ENCODE measurements at regions not wholly inside any gene's neighbourhood (a gene's known extent, or its start where the extent isn't known, plus 50 kb on each side); places are given as distances from the start of the nearest gene placed in this dataset.
"Not testable (repeated sequence)": the region's sequence is repeated elsewhere in the genome, so short reads cannot be mapped to it uniquely, and the experiment has no call there.

DNA sequence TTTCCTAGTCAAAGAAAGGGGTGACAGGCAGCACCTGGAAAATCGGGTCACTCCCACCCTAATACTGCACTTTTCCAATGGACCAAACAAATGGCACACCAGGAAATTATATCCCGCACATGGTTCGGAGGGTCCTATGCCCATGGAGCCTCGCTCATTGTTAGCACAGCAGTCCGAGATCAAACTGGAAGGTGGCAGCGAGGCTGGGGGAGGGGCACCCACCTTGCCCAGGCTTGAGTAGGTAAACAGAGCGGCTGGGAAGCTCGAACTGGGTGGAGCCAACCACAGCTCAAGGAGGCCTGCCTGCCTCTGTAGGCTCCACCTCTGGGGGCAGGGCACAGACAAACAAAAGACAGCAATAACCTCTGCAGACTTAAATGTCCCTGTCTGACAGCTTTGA, 539.2 kb upstream of the ST8SIA4 start:
- H3K9ac ChIP-seq (ENCODE audit: low read length); H2AFZ ChIP-seq (ENCODE audit: low read depth, low read length); H3K9me2 ChIP-seq (ENCODE audit: insufficient read depth, low read length); H3K79me2 ChIP-seq (replicated peaks; ENCODE audit: insufficient read depth, low read length); H3K9me3 ChIP-seq (ENCODE audit: low read length); H4K20me1 ChIP-seq (ENCODE audit: insufficient read depth); H3K27ac ChIP-seq (ENCODE audit: low read length); H3K4me3 ChIP-seq (ENCODE audit: low read length); H3F3A ChIP-seq (ENCODE audit: insufficient read depth, low read length, poor library complexity, severe bottlenecking); H3K27me3 ChIP-seq (ENCODE audit: insufficient read depth, low read depth, low read length); H3K4me2 ChIP-seq (ENCODE audit: low read length); H3K36me3 ChIP-seq (ENCODE audit: insufficient read depth, low read length): not testable (repeated sequence)

GRCh38 chr5:101440173-101440572, 537.1 kb upstream of the ST8SIA4 start:
- Histone ChIP-seq H4K20me1 (ENCODE audit: insufficient read depth) (no peaks in the 10 kb centered on the region), H3K9me3 (ENCODE audit: low read length) (no peaks in the 10 kb centered on the region), H3K4me3 (ENCODE audit: low read length) (no peak overlapping the region), H3K27ac (ENCODE audit: low read length) (no peak overlapping the region), H3K79me2 (replicated peaks; ENCODE audit: insufficient read depth, low read length) (no peaks in the 10 kb centered on the region), H3K36me3 (ENCODE audit: insufficient read depth, low read length) (no peaks in the 10 kb centered on the region), H3K9ac (ENCODE audit: low read length) (no peak overlapping the region), H2AFZ (ENCODE audit: low read depth, low read length) (no peak overlapping the region), H3K27me3 (ENCODE audit: insufficient read depth, low read depth, low read length) (no peaks in the 10 kb centered on the region), H3K4me2 (ENCODE audit: low read length) (no peak overlapping the region), H3K9me2 (ENCODE audit: insufficient read depth, low read length) (no peaks in the 10 kb centered on the region), H3F3A (ENCODE audit: insufficient read depth, low read length, poor library complexity, severe bottlenecking) (no peaks in the 10 kb centered on the region)
- TF ChIP-seq RAD21 (conservative IDR thresholded peaks at IDR 0.05), result no peak
- TF ChIP-seq EZH2 (IDR thresholded peaks at IDR 0.05; ENCODE audit: borderline replicate concordance, insufficient read depth, low read length, poor library complexity, severe bottlenecking), result no peak
- no peak for TF ChIP-seq MXI1 (conservative IDR thresholded peaks at IDR 0.05; ENCODE audit: poor library complexity, severe bottlenecking)
- TF ChIP-seq POLR2AphosphoS5 (IDR thresholded peaks at IDR 0.05), result no peak
- no peak for TF ChIP-seq TAF1 (IDR thresholded peaks at IDR 0.05; ENCODE audit: low read depth)
- TF ChIP-seq CTCF (IDR thresholded peaks at IDR 0.05; ENCODE audit: poor library complexity, severe bottlenecking), result no peak
- no peak for TF ChIP-seq SMC3 (conservative IDR thresholded peaks at IDR 0.05; ENCODE audit: poor library complexity)
- TF ChIP-seq EP300 (conservative IDR thresholded peaks at IDR 0.05; ENCODE audit: poor library complexity, severe bottlenecking), result no peak
- TF ChIP-seq, protein P1, sequence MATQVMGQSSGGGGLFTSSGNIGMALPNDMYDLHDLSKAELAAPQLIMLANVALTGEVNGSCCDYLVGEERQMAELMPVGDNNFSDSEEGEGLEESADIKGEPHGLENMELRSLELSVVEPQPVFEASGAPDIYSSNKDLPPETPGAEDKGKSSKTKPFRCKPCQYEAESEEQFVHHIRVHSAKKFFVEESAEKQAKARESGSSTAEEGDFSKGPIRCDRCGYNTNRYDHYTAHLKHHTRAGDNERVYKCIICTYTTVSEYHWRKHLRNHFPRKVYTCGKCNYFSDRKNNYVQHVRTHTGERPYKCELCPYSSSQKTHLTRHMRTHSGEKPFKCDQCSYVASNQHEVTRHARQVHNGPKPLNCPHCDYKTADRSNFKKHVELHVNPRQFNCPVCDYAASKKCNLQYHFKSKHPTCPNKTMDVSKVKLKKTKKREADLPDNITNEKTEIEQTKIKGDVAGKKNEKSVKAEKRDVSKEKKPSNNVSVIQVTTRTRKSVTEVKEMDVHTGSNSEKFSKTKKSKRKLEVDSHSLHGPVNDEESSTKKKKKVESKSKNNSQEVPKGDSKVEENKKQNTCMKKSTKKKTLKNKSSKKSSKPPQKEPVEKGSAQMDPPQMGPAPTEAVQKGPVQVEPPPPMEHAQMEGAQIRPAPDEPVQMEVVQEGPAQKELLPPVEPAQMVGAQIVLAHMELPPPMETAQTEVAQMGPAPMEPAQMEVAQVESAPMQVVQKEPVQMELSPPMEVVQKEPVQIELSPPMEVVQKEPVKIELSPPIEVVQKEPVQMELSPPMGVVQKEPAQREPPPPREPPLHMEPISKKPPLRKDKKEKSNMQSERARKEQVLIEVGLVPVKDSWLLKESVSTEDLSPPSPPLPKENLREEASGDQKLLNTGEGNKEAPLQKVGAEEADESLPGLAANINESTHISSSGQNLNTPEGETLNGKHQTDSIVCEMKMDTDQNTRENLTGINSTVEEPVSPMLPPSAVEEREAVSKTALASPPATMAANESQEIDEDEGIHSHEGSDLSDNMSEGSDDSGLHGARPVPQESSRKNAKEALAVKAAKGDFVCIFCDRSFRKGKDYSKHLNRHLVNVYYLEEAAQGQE (IDR thresholded peaks at IDR 0.05; ENCODE audit: borderline replicate concordance), result no peak

- no peak overlapping the region for H3K9ac ChIP-seq (ENCODE audit: low read length)
- H3K27ac ChIP-seq (ENCODE audit: low read length), result no peak overlapping the region
- H3K36me3 ChIP-seq (ENCODE audit: insufficient read depth, low read length), result no peaks in the 10 kb centered on the region
- no peaks in the 10 kb centered on the region for H3K9me3 ChIP-seq (ENCODE audit: low read length)
- H2AFZ ChIP-seq (ENCODE audit: low read depth, low read length), result no peak overlapping the region
- H3F3A ChIP-seq (ENCODE audit: insufficient read depth, low read length, poor library complexity, severe bottlenecking), result no peaks in the 10 kb centered on the region
- H4K20me1 ChIP-seq (ENCODE audit: insufficient read depth), result no peaks in the 10 kb centered on the region
- TF ChIP-seq, protein P1 (IDR thresholded peaks at IDR 0.05; ENCODE audit: borderline replicate concordance), result no peak
- TF ChIP-seq EP300 (conservative IDR thresholded peaks at IDR 0.05; ENCODE audit: poor library complexity, severe bottlenecking) (no peak), SMC3 (conservative IDR thresholded peaks at IDR 0.05; ENCODE audit: poor library complexity) (no peak), CTCF (IDR thresholded peaks at IDR 0.05; ENCODE audit: poor library complexity, severe bottlenecking) (no peak), TAF1 (IDR thresholded peaks at IDR 0.05; ENCODE audit: low read depth) (no peak), POLR2AphosphoS5 (IDR thresholded peaks at IDR 0.05) (no peak), RAD21 (conservative IDR thresholded peaks at IDR 0.05) (no peak), MXI1 (conservative IDR thresholded peaks at IDR 0.05; ENCODE audit: poor library complexity, severe bottlenecking) (no peak), EZH2 (IDR thresholded peaks at IDR 0.05; ENCODE audit: borderline replicate concordance, insufficient read depth, low read length, poor library complexity, severe bottlenecking) (no peak)
- no peaks in the 10 kb centered on the region for H3K9me2 ChIP-seq (ENCODE audit: insufficient read depth, low read length)
- no peaks in the 10 kb centered on the region for H3K27me3 ChIP-seq (ENCODE audit: insufficient read depth, low read depth, low read length)
- H3K79me2 ChIP-seq (replicated peaks; ENCODE audit: insufficient read depth, low read length), result no peaks in the 10 kb centered on the region
- H3K4me2 ChIP-seq (ENCODE audit: low read length), result no peak overlapping the region
- no peak overlapping the region for H3K4me3 ChIP-seq (ENCODE audit: low read length)
Observed at GRCh38 chr5:101437351-101437750, 534.3 kb upstream of the ST8SIA4 start.
